GM12891 (cell line): ENCODE measurements at regions not wholly inside any gene's neighbourhood (a gene's known extent, or its start where the extent isn't known, plus 50 kb on each side); places are given as distances from the start of the nearest gene placed in this dataset.

ENCODE experiments used
- POLR2A ChIP-seq: IDR thresholded peaks from 2 replicates; pipeline ENCODE4 v1.6.1; 2011; ENCODE audit warnings: low read depth, low read length, control low read depth
- POLR2AphosphoS5 ChIP-seq: IDR thresholded peaks from 2 replicates; pipeline ENCODE4 v1.6.1; 2011; ENCODE audit warnings: low read depth, low read length, control low read depth
- POU2F2 ChIP-seq: IDR thresholded peaks from 2 replicates; pipeline ENCODE4 v1.6.1; 2011; ENCODE audit warnings: low read depth, mild to moderate bottlenecking, control low read depth, low read length, moderate library complexity
- SPI1 ChIP-seq: IDR thresholded peaks from 2 replicates; pipeline ENCODE4 v1.6.1; 2011; ENCODE audit warnings: low read depth, low read length, control low read depth
- TAF1 ChIP-seq: IDR thresholded peaks from 2 replicates; pipeline ENCODE4 v1.6.1; 2011; ENCODE audit warnings: low read depth, low read length, control low read depth

- TF ChIP-seq POLR2A (no peak), TAF1 (no peak), POLR2AphosphoS5 (no peak), POU2F2 (no peak), SPI1 (no peak)
Observed at GRCh38 chr16:26334218-26335111, 642.7 kb downstream of the HS3ST4 start.
